HAP-1 (cell line): ENCODE measurements at regions not wholly inside any gene's neighbourhood (a gene's known extent, or its start where the extent isn't known, plus 50 kb on each side); places are given as distances from the start of the nearest gene placed in this dataset.

Experiments used
- DNase-seq, 2 experiments: peaks; one replicate each; pipeline ENCODE4 v3.0.0-alpha.2; 2016 to 2020; ENCODE audit warnings: low spot score in 2 of 2
- H3K27me3 ChIP-seq: fragments of 250-450 bp; sonication (Bioruptor Pico); 2 replicates; pipeline ENCODE4 v1.5.1; 2020; ENCODE audit warnings: low read depth, mild to moderate bottlenecking, moderate library complexity
- H3K36me3 ChIP-seq: fragments of 250-450 bp; sonication (Bioruptor Pico); replicated peaks from 2 replicates; pipeline ENCODE4 v1.5.1; 2020; ENCODE audit warnings: mild to moderate bottlenecking
- H3K4me1 ChIP-seq: fragments of 250-450 bp; sonication (Bioruptor Pico); 2 replicates; pipeline ENCODE4 v1.5.1; 2020; ENCODE audit warnings: mild to moderate bottlenecking
- H3K4me3 ChIP-seq: fragments of 250-450 bp; sonication (Bioruptor Pico); 2 replicates; pipeline ENCODE4 v1.5.1; 2020; ENCODE audit warnings: mild to moderate bottlenecking, moderate library complexity
- H3K9me3 ChIP-seq: fragments of 250-450 bp; sonication (Bioruptor Pico); 2 replicates; pipeline ENCODE4 v1.5.1; 2020; ENCODE audit warnings: mild to moderate bottlenecking, moderate library complexity
- in situ Hi-C: fragments of 300-500 bp; cut with MboI; formaldehyde crosslinking; loops from 3 replicates; pipeline ENCODE4 v1.14.3; 2020; ENCODE audit warnings: low sequenced_read_pairs, inconsistent platforms, mixed read lengths

- no peaks in the 10 kb centered on the region for H3K9me3 ChIP-seq
- DNase-seq = no peak
- no peaks in the 10 kb centered on the region for H3K4me1 ChIP-seq
- in situ Hi-C loops = no loop called here
- no peak overlapping the region for H3K4me3 ChIP-seq
- H3K27me3 ChIP-seq = no peaks in the 10 kb centered on the region
- no peaks in the 10 kb centered on the region for H3K36me3 ChIP-seq
Observed at GRCh38 chr3:3553236-3553635, 246.0 kb upstream of the LRRN1 start.

- in situ Hi-C loops = no loop called here
- DNase-seq = no peak
- Histone ChIP-seq H3K36me3 (no peaks in the 10 kb centered on the region), H3K4me1 (no peaks in the 10 kb centered on the region), H3K9me3 (no peaks in the 10 kb centered on the region), H3K4me3 (no peak overlapping the region), H3K27me3 (no peaks in the 10 kb centered on the region)
Observed at GRCh38 chr3:3552761-3553160, 246.5 kb upstream of the LRRN1 start.

DNA sequence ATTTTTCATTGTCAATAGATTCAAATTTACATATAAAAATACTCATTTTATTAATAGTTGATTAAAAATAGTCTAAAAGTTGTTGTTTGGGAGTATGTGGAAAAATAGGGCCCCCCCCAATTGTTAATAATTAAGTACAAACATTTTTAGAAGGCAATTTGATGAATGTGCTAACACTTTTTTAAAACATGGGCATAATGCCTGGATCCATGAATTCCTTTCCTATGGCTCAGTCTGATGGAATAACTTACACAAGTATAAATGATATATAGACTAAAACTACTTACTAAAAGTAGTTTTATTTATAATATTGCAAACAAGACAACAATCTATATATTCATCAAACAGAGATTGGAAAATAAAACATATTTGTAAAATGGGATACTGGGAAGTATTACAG, 247.2 kb upstream of the LRRN1 start:
- Histone ChIP-seq H3K4me3 (no peak overlapping the region), H3K4me1 (no peaks in the 10 kb centered on the region), H3K9me3 (no peaks in the 10 kb centered on the region), H3K27me3 (no peaks in the 10 kb centered on the region), H3K36me3 (no peaks in the 10 kb centered on the region)
- DNase-seq = no peak
- in situ Hi-C loops = no loop called here

GRCh38 chr3:3545360-3545759, 253.9 kb upstream of the LRRN1 start:
- no peaks in the 10 kb centered on the region for H3K4me1 ChIP-seq
- no peaks in the 10 kb centered on the region for H3K36me3 ChIP-seq
- no peaks in the 10 kb centered on the region for H3K27me3 ChIP-seq
- in situ Hi-C loops = no loop called here
- DNase-seq = no peak
- H3K9me3 ChIP-seq = no peaks in the 10 kb centered on the region
- no peak overlapping the region for H3K4me3 ChIP-seq

DNA sequence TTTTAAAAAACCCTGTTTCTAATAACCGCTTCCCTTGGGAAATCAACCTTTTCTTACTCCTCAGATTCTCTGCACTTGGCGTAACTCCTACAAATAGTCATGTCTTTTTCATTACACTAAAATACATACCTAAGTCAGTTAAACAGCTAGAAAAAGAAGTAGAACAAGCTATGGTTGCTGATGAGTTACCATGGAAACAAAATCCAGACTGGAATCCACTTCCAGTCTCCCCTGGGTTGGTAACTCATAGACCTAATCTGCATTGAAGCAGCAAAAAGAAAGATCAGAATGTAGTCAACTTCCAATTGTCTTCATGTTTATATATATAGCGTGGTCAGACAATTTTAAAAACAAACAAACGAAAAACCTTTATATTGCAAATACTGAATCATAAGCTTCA, 260.8 kb upstream of the LRRN1 start:
- no peak overlapping the region for H3K4me3 ChIP-seq
- in situ Hi-C loops = no loop called here
- H3K27me3 ChIP-seq = no peaks in the 10 kb centered on the region
- H3K9me3 ChIP-seq = no peaks in the 10 kb centered on the region
- no peaks in the 10 kb centered on the region for H3K36me3 ChIP-seq
- H3K4me1 ChIP-seq = no peaks in the 10 kb centered on the region
- DNase-seq = no peak

DNA sequence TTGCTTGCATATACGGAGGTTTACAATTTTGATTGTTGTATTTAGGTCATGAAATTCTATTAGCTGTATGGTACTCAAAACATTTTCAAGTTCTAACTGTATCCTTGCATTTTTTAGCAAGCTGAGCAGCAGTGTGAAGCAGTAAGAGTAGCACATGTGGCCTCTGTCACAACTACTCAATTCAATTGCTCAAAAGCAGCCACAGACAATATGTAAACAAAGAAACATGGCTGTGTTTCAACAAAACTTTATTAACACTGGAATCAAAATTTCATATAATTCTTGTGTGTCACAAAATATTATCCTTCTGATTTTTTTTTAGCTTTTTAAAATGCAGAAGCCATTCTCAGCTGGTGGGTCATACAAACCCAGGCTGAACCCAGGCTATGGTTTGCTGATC, 266.7 kb upstream of the LRRN1 start:
- Histone ChIP-seq H3K36me3 (no peaks in the 10 kb centered on the region), H3K27me3 (no peaks in the 10 kb centered on the region), H3K4me1 (no peaks in the 10 kb centered on the region), H3K9me3 (no peaks in the 10 kb centered on the region), H3K4me3 (no peak overlapping the region)
- no peak for DNase-seq
- in situ Hi-C loops = no loop called here

DNA sequence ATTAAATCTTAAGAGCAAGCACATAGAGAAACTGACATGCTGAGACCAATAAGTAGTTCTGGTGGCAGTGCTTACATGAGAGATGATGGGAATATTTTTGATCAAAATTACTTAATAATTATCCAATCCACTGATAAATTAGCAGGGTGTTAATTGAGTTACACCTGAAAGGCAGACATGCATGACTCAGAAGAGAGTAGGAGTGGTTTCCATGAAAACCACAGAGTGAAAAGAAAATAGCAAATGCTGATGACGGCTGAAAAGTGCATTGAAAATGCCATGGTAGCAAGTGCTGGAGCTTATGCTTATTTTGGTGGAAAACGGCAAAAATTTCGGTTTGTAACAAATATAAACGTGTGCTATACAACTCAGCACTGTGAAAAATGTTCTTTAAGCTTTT, 267.8 kb upstream of the LRRN1 start:
- no peak for DNase-seq
- Histone ChIP-seq H3K27me3 (no peaks in the 10 kb centered on the region; the same call in 1 of the 2 replicates), H3K9me3 (no peaks in the 10 kb centered on the region), H3K4me3 (no peak overlapping the region), H3K36me3 (no peaks in the 10 kb centered on the region), H3K4me1 (no peaks in the 10 kb centered on the region)
- in situ Hi-C loops = no loop called here

DNA sequence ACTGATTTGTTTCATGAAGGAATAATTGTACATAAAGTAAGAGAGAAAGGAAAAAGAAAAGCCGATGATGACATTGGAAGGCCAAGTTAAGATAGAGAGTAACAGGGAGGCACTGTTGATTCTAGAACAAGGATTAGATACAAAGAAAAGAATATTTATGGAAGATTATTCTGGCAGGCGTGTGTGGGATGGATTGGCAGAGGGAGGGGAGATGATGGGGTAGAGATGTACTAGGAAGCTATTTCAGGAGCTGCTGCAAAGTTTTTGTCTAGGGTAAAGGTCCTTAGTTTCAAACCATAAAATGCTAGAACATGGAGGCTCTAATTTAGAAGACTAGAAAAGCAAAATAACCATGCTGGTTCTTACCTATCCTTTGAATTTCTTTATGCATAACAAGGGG, 280.0 kb upstream of the LRRN1 start:
- no peaks in the 10 kb centered on the region for H3K27me3 ChIP-seq
- H3K9me3 ChIP-seq = no peaks in the 10 kb centered on the region
- in situ Hi-C loops = no loop called here
- no peak overlapping the region for H3K4me3 ChIP-seq
- DNase-seq = no peak
- H3K4me1 ChIP-seq = no peaks in the 10 kb centered on the region
- no peaks in the 10 kb centered on the region for H3K36me3 ChIP-seq

GRCh38 chr3:3516996-3517395, 282.2 kb upstream of the LRRN1 start:
- no peak for DNase-seq
- H3K36me3 ChIP-seq = no peaks in the 10 kb centered on the region

GRCh38 chr3:3516384-3516783, 282.8 kb upstream of the LRRN1 start:
- in situ Hi-C loops = no loop called here
- H3K4me3 ChIP-seq = no peak overlapping the region
- H3K9me3 ChIP-seq = no peaks in the 10 kb centered on the region
- no peaks in the 10 kb centered on the region for H3K4me1 ChIP-seq
- H3K27me3 ChIP-seq = no peaks in the 10 kb centered on the region
- DNase-seq = no peak
- H3K36me3 ChIP-seq = no peaks in the 10 kb centered on the region

More at GRCh38 chr3:3516996-3517395, 282.2 kb upstream of the LRRN1 start:
- Histone ChIP-seq H3K27me3 (no peaks in the 10 kb centered on the region), H3K4me1 (no peaks in the 10 kb centered on the region), H3K4me3 (no peak overlapping the region), H3K9me3 (no peaks in the 10 kb centered on the region)
- in situ Hi-C loops = no loop called here

- Histone ChIP-seq H3K27me3 (no peaks in the 10 kb centered on the region), H3K36me3 (no peaks in the 10 kb centered on the region), H3K4me1 (no peaks in the 10 kb centered on the region), H3K9me3 (no peaks in the 10 kb centered on the region), H3K4me3 (no peak overlapping the region)
- no peak for DNase-seq
- in situ Hi-C loops = no loop called here
Observed at GRCh38 chr3:3509665-3510064, 289.6 kb upstream of the LRRN1 start.

DNA sequence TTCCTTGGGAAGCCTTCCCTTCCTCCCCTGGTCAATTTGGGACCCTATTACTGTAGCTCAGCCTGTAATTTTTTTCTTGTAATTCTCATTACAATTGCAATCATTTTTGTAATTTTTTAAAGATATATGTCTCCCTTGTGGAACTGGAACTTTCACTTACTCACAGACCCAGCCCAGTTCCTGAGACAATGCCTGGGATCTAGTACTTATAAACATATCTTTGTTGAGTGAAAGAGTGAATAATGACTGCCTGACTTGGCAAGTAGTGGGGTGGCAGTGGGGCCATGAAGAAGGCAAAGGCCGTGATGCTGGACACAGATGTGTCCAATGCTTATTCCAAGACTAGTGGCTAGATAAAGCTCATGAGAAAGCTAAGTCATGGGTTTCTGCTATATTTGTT, 294.5 kb upstream of the LRRN1 start:
- no peaks in the 10 kb centered on the region for H3K9me3 ChIP-seq
- no peaks in the 10 kb centered on the region for H3K36me3 ChIP-seq
- in situ Hi-C loops = no loop called here
- no peak for DNase-seq
- no peaks in the 10 kb centered on the region for H3K27me3 ChIP-seq
- H3K4me3 ChIP-seq = no peak overlapping the region
- H3K4me1 ChIP-seq = no peaks in the 10 kb centered on the region

GRCh38 chr3:3503411-3503810, 295.8 kb upstream of the LRRN1 start:
- Histone ChIP-seq H3K9me3 (no peaks in the 10 kb centered on the region), H3K36me3 (no peaks in the 10 kb centered on the region), H3K4me3 (no peak overlapping the region), H3K4me1 (no peaks in the 10 kb centered on the region), H3K27me3 (no peaks in the 10 kb centered on the region)
- no peak for DNase-seq
- in situ Hi-C loops = no loop called here

GRCh38 chr3:3499987-3500386, 299.2 kb upstream of the LRRN1 start:
- H3K27me3 ChIP-seq = no peaks in the 10 kb centered on the region
- no peak for DNase-seq
- no peaks in the 10 kb centered on the region for H3K4me1 ChIP-seq
- H3K9me3 ChIP-seq = no peaks in the 10 kb centered on the region
- no peak overlapping the region for H3K4me3 ChIP-seq
- in situ Hi-C loops = no loop called here
- no peaks in the 10 kb centered on the region for H3K36me3 ChIP-seq

DNA sequence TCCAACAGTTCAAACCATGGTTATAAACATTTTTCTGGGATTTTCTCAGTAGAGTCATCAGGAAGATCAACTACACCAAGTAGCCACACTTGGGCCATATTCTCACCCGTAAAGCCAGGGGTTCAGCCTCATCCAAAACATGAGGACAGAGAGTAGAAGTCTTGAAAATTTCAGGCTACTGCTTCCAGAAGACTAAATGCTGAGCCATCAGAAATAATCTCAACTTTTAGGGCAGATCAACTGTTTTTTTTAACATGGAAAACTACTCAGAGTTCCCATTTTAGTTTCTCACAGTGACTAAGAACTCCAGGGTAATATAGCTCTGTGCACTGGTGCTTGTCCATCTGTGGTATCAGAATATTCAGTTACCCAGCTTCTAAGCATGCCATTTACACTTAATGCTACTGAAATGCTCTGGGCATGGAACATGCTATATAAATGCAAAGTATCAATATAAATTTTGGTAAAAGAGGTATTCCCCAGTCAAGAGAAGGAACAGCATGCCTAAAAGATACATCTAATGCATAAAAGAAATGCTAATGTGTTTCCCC, 300.1 kb upstream of the LRRN1 start:
- Histone ChIP-seq H3K36me3 (no peaks in the 10 kb centered on the region), H3K4me1 (no peaks in the 10 kb centered on the region), H3K9me3 (no peaks in the 10 kb centered on the region), H3K4me3 (no peak overlapping the region), H3K27me3 (no peaks in the 10 kb centered on the region)
- in situ Hi-C loops = no loop called here
- DNase-seq = no peak
